ENCODE measurements at regions not wholly inside any gene's neighbourhood (a gene's known extent, or its start where the extent isn't known, plus 50 kb on each side); places are given as distances from the start of the nearest gene placed in this dataset.

- DNase-seq (ENCODE audit: low spot score) = peak; percentile 88
These were observed 90.9 kb upstream of the KLF7 start for GRCh38 chr2:207256476-207257207.

- DNase-seq (ENCODE audit: low spot score) = no peak
These were observed 91.8 kb upstream of the KLF7 start for GRCh38 chr2:207257251-207258250.

- peak; percentile 75 for DNase-seq (ENCODE audit: low spot score)
These were observed 92.7 kb upstream of the KLF7 start for GRCh38 chr2:207258263-207258991.

- DNase-seq (ENCODE audit: low spot score) = no peak
These were observed 94.3 kb upstream of the KLF7 start for GRCh38 chr2:207260021-207260420.

GRCh38 chr2:207260947-207261346 lies 95.2 kb upstream of the KLF7 start:
- no peak for DNase-seq (ENCODE audit: low spot score)

- no peak for DNase-seq (ENCODE audit: low spot score)
These were observed 98.6 kb upstream of the KLF7 start for GRCh38 chr2:207264310-207264709.

- DNase-seq (ENCODE audit: low spot score) = no peak
These were observed 99.6 kb upstream of the KLF7 start for GRCh38 chr2:207265332-207265731.

GRCh38 chr2:207265869-207266268 lies 100.1 kb upstream of the KLF7 start:
- DNase-seq (ENCODE audit: low spot score) = no peak

GRCh38 chr2:207266648-207267047 lies 100.9 kb upstream of the KLF7 start:
- no peak for DNase-seq (ENCODE audit: low spot score)

GRCh38 chr2:207269038-207269437 lies 103.3 kb upstream of the KLF7 start:
- DNase-seq (ENCODE audit: low spot score) = no peak

- no peak for DNase-seq (ENCODE audit: low spot score)
These were observed 108.9 kb upstream of the KLF7 start for GRCh38 chr2:207274530-207275189.

GRCh38 chr2:207275779-207276178 lies 110.0 kb upstream of the KLF7 start:
- DNase-seq (ENCODE audit: low spot score) = no peak

- no peak for DNase-seq (ENCODE audit: low spot score)
These were observed 110.5 kb upstream of the KLF7 start for GRCh38 chr2:207276248-207276647.

- DNase-seq (ENCODE audit: low spot score) = no peak
These were observed 111.1 kb upstream of the KLF7 start for GRCh38 chr2:207276858-207277257.

- DNase-seq (ENCODE audit: low spot score) = no peak
These were observed 113.8 kb upstream of the KLF7 start for GRCh38 chr2:207279520-207279919.

- no peak for DNase-seq (ENCODE audit: low spot score)
These were observed 115.7 kb upstream of the KLF7 start for GRCh38 chr2:207281436-207281835.

GRCh38 chr2:207282916-207283315 lies 117.2 kb upstream of the KLF7 start:
- no peak for DNase-seq (ENCODE audit: low spot score)

- DNase-seq (ENCODE audit: low spot score) = no peak
These were observed 117.6 kb upstream of the KLF7 start for GRCh38 chr2:207283356-207283755.

- DNase-seq (ENCODE audit: low spot score) = peak; percentile 74
These were observed 119.1 kb upstream of the KLF7 start for GRCh38 chr2:207284556-207285472.

GRCh38 chr2:207285473-207285815 lies 119.7 kb upstream of the KLF7 start:
- peak; percentile 23 for DNase-seq (ENCODE audit: low spot score)

All from SK-N-DZ (cell line).